SK-N-DZ (cell line): ENCODE measurements at regions not wholly inside any gene's neighbourhood (a gene's known extent, or its start where the extent isn't known, plus 50 kb on each side); places are given as distances from the start of the nearest gene placed in this dataset.
"Not testable (repeated sequence)": the region's sequence is repeated elsewhere in the genome, so short reads cannot be mapped to it uniquely, and the experiment has no call there.

Source experiments
- DNase-seq: peaks from one replicate; pipeline ENCODE4 v3.0.0-alpha.2; 2015; ENCODE audit warnings: low spot score

DNA sequence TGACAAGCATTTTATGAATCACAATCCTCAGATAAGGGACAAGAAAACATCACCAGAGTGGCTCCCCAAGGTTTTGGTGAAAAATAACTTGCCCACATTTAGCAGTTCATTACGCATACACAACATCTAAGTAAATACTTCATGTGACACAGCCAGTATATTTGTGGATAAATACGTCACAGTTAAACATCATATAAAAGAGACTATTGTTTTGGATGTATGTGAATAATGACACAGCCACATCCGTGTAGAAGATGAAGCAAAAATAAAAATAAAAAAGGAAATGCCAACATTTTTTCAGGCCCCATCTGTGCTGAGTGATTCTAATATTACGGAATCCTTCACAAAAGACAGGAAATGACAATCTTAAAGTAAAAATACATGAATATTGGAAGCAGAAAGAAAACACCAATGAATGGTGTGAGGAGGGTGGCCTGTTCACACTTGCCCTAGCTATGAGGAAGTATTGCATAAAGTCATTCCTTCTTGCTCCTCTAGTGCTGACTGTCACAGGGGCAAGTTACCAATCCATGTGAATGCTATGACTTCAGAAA is 457.1 kb downstream of the KLF12 start:
- no peak for DNase-seq

DNA sequence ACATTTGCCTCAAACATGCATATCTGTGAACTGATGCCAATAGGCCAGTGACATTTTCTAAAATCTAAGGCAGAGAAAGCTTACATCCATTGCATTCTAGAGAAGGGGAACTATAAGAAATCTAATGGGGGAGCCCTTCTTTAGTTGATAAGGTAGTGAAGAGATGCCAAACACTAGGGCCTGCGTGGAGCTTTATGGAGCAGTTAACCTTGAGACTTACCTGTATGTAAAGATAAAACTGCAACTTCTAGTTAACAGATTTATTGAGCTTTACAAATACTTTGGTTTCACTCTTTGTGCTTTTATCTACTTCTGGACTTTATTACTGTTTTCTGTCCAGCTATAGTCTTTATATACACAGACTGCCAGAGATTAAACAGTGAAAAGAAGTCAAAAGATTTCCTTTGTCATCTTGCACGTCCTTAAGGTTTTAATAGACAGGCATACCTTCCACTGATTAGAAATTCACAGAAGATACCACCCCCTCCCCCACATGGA is 457.6 kb downstream of the KLF12 start:
- no peak for DNase-seq

DNA sequence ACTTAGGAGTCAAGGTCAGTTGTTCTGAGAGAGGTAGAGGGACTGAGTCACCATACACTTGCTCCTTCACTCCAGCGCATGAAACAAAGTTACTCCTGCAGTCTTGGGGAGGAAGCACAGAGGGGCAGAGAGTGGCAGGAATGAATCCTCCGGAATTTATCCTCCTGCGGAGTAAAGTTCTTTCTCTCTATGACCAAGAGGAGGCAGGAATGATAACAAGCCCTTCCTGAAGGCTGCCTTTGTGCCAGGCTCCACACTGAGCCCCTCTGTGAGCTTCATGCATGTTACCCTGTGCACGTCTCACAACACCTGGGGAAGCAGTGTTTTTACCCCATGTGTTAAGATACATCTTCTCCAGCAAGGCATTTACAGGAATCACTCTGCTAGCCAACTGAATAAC is 458.4 kb downstream of the KLF12 start:
- DNase-seq, result no peak

DNA sequence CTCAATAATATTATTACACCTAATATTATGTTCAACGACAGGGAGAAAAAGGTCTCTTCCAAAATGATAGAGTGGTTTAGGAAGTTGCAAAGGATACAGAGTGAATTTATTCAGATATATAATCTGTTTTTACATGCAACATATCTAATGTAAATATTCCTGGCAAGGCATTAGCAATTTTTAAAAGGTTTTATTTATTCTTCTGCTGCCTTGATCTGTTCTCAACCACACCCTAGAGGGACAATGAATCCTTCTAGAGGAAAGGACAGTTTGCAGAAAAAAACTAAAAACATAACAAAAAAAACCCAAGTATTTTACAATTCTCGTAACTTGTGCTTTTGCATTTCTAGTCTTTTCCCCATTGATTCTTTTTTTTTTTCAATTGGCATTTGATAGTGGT is 459.6 kb downstream of the KLF12 start:
- DNase-seq, result no peak

DNA sequence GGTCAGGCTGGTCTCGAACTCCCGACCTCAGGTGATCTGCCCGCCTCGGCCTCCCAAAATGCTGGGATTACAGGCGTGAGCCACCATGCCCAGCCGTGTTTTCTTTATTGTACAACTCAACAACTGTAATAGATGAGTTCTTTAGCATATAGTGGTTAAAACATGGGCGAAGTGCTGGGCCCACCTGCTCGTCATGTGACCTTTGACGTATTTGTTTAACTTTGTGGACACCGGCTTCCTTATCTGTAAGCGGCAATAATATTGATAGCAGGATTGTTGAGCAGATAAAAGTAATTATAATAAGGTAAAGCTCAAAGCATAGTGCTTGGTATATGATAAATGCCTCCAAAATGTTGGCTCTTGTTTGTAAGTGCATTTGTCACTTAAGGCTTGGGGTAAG is 460.3 kb downstream of the KLF12 start:
- no peak for DNase-seq

DNA sequence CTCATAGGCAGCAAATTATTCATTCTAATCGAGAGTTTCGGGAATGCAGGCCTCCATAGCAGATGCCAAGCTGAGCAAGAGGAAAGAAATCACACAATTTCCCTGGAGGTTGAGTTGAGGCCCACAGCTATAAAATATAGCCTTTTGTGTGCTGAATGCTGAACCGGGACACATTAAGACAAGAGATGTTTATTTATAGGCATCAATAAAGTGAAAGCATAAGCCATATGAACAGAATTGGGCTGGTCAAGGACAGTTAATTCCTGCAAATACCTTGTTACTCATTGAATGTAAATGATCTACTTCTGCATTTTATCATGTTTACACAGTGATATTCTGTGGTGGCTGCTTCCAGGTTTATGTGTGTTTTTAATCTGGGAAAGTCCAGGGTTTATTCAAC is 461.7 kb downstream of the KLF12 start:
- no peak for DNase-seq

DNA sequence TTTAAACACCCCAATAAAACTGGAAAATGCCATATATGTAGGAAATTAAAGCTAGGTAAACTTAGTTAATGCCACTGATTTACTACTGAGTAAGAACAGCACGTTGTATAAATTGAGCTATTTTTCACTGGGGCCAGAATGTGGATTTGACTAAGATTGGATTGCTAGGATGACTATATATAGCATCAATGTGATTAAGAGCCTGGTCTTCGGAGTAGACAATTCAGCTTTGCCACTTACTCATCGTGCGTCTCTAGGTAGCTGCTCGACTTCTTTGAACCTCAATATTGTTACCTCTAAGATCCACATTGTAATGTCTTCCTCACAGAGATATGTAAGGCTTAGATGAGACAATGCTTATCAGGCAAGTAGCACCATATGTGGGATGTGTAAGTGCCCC is 462.5 kb downstream of the KLF12 start:
- DNase-seq, result no peak

DNA sequence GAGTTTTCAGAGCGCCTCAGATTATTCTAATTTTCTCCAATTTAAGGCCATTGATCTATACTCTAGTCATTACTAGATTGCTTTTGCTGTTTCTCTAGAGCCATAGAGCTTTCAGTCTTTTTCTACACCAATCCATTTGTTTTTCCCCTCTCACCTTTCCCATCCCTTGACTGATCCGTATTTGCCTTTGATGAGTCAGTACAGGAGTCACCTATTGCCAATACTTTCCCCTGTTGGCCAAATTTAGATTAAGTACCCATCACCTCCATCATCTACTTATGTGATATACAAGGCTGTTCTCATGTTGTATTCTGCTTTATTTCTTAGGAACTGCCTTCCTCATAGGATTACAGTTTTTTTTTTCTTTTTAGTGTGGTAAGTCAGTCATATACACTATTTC is 463.2 kb downstream of the KLF12 start:
- no peak for DNase-seq

DNA sequence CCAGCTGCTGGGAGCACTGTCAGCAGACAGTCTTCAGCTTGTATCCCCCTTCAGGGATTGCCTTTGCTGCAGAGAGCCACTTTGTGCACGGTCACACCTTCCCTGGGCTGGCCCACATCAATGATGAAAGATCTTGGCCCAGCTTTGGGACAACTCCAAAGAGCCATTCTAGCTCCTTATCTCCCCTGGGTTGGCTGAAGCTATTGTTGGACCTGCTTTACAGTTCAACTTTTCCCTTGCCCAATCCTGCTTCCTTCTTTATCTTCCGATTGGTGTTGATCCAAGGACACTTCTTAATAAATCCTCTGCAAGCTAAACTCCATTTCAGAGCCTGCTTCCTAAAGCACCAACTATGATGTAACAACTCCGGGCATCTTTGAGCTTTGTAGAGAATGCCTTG is 466.4 kb downstream of the KLF12 start:
- no peak for DNase-seq

DNA sequence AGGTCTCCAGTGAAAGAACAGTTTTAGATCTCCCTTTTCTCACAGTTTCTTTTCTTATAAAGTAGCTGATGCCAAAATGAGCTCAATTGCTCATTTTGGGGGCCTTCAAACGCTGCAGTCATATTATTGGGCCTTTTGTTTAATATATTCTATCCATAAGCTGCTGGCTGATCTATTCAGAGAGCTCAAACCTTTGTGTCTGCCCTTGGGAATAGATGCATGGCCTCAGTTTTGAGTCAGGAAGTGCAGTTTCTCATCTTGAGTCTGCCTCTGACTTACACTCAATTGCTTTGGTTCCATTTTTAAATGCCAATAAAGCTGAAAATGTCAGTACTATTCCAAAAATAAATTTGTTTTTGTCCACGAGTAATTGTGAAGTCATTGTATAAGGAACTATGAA is 468.9 kb downstream of the KLF12 start:
- DNase-seq, result no peak

DNA sequence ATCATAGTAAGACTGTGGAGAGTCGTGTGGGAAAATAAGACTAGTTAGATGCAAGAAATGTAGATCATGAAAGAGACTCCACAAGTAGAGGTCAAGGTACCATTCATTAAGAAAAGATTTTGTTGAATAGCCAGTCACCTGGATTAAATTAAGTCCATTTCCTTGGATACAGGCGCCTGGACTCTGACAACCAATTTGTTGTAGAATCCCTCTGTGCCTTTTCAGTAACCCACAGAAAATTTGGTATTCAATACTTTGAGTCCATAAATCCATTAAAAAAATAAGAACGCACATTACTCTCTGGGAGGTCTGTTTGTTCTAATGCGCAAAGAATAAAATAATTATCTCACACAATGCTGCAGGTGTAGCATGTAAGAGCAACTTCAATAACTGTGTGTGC is 469.4 kb downstream of the KLF12 start:
- DNase-seq, result no peak

DNA sequence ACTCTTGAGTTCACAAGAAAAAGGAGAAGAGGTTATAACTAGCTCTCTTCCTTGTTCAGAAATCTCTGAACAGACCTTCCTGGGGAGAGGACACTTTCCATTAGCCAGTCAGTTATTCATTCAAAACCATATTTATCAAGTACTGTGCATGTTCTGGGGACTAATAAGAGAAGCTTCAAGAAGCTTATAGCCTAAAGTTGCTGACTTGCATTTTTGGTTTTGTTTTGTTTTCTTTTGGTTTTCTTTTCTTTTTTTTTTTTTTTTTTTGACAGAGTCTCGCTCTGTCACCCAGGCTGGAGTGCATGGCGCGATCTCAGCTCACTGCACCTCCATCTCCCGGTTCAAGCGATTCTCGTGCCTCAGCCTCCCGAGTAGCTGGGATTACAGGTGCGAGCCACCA is 471.4 kb downstream of the KLF12 start:
- DNase-seq, result no peak

DNA sequence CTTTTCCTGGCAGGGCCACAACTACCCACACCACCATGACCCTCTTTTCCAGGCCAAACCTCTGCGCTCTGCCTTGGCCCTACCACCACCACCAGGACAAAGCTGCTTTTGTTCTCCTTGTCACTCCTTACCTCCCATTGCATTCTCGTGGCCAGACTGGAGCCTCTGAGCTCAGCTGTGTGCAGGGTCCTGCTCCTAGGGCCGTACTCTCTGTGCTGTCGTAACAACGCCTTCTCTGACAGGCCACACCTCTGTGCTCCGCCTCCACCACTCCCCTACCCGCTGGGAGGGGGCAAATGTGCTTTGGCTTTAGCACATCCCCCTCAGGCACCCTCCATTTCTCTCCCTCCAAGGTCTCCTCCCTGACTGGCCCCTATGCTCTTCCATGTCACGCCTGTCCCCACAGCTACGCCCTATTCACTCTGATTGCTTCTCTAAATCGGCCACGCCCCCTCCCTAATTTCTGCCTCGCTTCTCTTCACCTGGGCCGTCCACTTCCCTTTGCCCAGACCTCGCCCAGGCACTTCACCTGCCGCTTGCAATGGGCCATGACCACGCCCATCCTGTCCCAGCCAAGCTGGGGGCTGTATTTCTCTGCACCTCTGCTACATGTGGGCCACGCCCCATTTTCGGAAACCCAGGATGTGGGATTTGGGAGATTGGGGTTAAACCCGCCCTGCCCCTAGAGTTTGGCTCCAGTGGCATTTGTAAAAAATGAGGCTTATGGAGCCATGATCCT is 472.3 kb downstream of the KLF12 start:
- peak; percentile 4 for DNase-seq

DNA sequence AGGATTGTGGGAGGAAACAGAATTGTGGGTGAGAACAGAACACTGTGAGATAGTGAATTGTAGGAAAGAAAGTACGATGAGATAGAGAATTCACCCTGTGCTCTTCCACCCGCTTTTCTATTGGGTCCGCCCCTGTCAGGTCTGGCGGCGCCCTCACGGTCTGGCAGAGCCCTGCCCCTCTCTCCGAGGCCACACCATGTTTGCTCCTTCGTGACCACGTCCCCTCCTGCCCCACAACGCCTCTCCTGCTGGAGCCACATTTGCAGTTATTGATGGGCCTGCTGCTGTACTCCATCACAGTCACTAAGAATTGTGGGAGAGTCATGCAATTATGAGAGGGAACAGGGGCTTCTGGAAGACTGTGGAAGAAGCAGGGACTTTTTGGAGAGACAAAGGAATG is 473.1 kb downstream of the KLF12 start:
- DNase-seq, result no peak

DNA sequence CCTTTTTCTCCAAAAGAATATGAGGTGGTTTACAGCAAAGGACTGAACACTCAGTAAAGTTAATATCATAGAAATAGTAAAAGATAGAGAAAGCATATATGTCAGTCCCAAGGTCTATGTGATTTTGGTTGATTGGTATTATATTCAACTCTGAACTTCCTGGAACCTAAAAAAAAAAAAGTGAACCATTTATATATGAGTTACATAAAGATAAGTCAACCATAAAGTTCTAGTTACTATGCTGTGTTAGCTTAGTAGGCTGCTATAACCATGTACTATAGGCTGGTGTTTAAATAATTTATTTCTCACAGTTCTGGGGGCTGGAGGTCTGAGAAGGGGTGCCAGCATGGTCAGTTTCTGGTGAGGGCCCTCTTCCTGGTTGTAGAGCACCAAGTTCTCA is 475.6 kb downstream of the KLF12 start:
- no peak for DNase-seq

DNA sequence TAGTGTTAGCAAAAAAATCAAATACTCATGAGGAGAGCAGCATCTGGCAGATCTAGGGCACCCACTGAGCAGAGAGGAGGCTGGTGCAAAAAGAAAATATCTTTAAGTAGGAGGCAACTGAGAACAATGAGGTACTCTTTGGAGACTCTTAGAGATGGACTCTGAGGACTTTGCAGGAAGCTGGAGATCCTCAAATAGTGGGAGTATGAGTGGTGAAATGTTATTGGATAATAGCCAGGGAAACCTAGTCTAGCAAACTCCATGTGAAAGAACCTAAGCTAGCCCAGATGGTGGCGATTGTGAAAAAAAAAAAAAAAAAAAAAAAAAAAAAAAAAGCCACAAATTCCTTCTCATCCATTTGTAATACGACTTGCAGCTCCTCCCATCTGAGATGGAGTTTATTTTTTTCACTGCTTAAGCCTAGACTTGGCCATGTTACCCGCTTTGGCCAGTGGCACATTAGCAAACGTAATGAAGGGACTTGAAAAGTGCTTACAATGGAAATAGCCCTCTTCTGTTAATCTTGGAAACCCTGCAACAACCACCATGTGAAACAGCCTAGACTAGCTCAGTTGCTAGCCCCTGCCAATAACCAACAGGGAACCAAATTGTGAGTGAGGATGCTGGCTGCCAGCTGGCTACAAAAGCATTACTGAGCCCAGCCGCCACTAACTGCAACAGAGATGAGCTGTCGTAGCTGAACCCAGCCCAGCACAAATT is 476.2 kb downstream of the KLF12 start:
- DNase-seq, result no peak

DNA sequence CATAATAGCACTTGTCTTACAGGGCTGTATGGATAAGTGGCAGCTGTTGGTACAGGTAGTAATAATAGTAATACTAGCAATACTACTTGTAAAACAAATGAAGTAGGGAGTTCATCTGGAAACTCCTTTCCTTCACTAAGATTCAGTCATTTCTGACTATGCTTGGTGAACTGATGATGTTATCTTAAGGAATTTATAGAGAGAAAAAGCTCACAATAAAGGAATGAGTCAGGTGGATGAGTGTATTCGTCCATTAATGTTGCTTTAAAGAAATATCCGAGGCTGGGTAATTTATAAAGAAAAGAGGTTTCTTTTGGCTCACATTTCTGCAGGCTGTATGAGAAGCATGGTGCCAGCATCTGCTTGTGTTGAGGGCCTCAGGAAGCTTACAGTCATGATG is 477.3 kb downstream of the KLF12 start:
- DNase-seq, result no peak

DNA sequence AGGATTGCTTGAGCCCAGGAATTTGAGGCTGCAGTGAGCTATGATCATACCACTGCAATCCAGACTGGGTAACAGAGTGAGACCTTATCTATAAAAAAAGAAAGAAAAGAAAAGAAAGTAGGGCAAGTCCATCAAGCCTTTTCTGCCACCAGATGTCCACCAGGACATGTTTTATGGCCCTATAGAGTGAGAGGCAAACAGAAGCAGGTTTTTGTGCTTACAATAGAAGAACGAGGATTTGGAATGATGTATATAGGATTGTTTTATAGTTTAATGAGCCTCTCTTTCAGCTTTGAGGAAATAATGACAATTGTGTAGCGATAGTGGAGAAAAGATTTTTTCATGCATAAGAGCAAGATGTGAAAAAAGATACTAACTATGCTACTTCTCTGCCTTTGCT is 480.5 kb downstream of the KLF12 start:
- DNase-seq, result no peak

DNA sequence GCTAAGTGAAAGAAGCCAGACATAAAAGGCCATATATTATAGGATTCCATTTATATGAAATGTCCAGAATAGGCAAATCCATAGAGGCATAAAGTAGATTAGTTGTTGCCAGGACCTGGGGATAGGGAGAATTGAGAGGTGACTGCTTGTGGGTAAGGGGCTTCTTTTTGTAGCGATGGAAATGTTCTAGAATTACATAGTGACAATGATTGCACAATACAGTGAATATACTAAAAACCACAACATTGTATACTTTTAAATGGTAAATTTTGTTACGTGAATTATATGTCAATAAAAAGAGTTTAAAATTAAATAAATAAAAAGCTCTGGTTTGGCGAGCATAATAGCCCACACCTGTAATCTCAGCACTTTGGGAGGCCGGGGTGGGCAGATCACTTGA is 486.8 kb downstream of the KLF12 start:
- DNase-seq, result no peak

DNA sequence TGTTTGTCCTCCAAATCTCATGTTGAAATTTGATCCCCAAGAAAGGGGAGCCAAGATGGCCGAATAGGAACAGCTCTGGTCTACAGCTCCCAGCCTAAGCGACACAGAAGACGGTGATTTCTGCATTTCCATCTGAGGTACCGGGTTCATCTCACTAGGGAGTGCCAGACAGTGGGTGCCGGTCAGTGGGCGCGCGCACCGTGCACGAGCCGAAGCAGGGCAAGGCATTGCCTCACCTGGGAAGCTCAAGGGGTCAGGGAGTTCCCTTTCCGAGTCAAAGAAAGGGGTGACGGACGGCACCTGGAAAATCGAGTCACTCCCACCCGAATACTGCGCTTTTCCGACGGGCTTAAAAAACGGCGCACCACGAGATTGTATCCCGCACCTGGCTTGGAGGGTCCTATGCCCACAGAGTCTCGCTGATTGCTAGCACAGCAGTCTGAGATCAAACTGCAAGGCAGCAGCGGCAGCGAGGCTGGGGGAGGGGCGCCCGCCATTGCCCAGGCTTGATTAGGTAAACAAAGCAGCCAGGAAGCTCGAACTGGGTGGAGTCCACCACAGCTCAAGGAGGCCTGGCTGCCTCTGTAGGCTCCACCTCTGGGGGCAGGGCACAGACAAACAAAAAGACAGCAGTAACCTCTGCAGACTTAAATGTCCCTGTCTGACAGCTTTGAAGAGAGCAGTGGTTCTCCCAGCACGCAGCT is 493.6 kb downstream of the KLF12 start:
- DNase-seq, result not testable (repeated sequence)

DNA sequence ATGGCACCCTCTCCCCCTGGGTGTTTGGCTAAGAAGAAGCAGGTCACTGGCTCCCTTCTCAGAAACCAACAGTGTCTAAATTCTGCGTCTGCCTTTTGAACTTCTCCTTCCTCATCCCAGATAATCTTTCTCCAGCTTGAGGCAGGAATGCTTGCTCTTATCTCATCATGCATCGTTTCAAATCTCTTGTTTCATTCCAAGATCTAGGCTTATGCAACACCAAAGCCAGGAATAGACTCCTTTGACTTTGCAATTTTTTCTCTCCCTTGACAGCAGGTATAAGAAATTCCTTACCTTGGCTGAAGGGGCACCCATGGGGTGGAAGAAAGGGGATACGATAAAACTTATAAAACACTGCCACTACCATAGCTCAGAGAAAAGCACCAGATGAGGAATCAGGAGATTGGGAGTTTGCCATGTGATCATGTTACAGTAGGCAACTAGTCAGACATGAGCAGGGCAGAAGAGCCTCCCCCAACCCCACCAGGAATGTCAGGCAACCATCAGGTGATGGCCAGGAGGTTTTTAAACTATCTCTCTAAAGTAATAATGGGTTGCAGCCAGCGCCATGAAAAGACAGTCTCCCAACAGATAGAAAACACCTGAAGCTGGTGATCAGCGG is 498.9 kb downstream of the KLF12 start:
- DNase-seq, result no peak
